ENCODE measurements at regions not wholly inside any gene's neighbourhood (a gene's known extent, or its start where the extent isn't known, plus 50 kb on each side); places are given as distances from the start of the nearest gene placed in this dataset.

GRCh38 chr14:84202486-84202885, 1327.5 kb upstream of the FLRT2 start:
- Histone ChIP-seq H3K4me2 (ENCODE audit: low read length) (no peak overlapping the region), H3K4me1 (no peaks in the 10 kb centered on the region), H3K36me3 (ENCODE audit: control insufficient read depth, insufficient read depth, low read length) (peaks cover 2% of the 10 kb centered on the region), H3K27me3 (ENCODE audit: control insufficient read depth, insufficient read depth, low read length) (no peaks in the 10 kb centered on the region), H3K9me3 (ENCODE audit: control insufficient read depth, low read length) (no peaks in the 10 kb centered on the region), H3K9ac (no peak overlapping the region), H3K79me2 (no peaks in the 10 kb centered on the region), H3K27ac (no peak overlapping the region), H3K4me3 (ENCODE audit: low read depth, low read length) (no peak overlapping the region), H2AFZ (no peak overlapping the region)
- TF ChIP-seq CTCF (IDR thresholded peaks at IDR 0.05) = no peak

- H3K36me3 ChIP-seq (ENCODE audit: control insufficient read depth, insufficient read depth, low read length) = peaks cover 2% of the 10 kb centered on the region
- no peaks in the 10 kb centered on the region for H3K9me3 ChIP-seq (ENCODE audit: control insufficient read depth, low read length)
- no peak overlapping the region for H3K4me3 ChIP-seq (ENCODE audit: low read depth, low read length)
- no peaks in the 10 kb centered on the region for H3K79me2 ChIP-seq
- TF ChIP-seq CTCF (IDR thresholded peaks at IDR 0.05) = no peak
- H3K27ac ChIP-seq = no peak overlapping the region
- H2AFZ ChIP-seq = no peak overlapping the region
- H3K4me2 ChIP-seq (ENCODE audit: low read length) = no peak overlapping the region
- no peaks in the 10 kb centered on the region for H3K4me1 ChIP-seq
- no peaks in the 10 kb centered on the region for H3K27me3 ChIP-seq (ENCODE audit: control insufficient read depth, insufficient read depth, low read length)
- H3K9ac ChIP-seq = no peak overlapping the region
These were observed 1326.0 kb upstream of the FLRT2 start for GRCh38 chr14:84203896-84204295.

GRCh38 chr14:84208451-84208850, 1321.5 kb upstream of the FLRT2 start:
- Histone ChIP-seq H3K27ac (no peak overlapping the region), H2AFZ (no peak overlapping the region), H3K4me3 (ENCODE audit: low read depth, low read length) (no peak overlapping the region), H3K4me2 (ENCODE audit: low read length) (no peak overlapping the region), H3K36me3 (ENCODE audit: control insufficient read depth, insufficient read depth, low read length) (peaks cover 2% of the 10 kb centered on the region), H3K9me3 (ENCODE audit: control insufficient read depth, low read length) (no peaks in the 10 kb centered on the region), H3K27me3 (ENCODE audit: control insufficient read depth, insufficient read depth, low read length) (no peaks in the 10 kb centered on the region), H3K9ac (no peak overlapping the region), H3K79me2 (no peaks in the 10 kb centered on the region), H3K4me1 (no peaks in the 10 kb centered on the region)
- TF ChIP-seq CTCF (IDR thresholded peaks at IDR 0.05) = no peak

- Histone ChIP-seq H2AFZ (no peak overlapping the region), H3K4me2 (ENCODE audit: low read length) (no peak overlapping the region), H3K36me3 (ENCODE audit: control insufficient read depth, insufficient read depth, low read length) (peaks cover 2% of the 10 kb centered on the region), H3K27ac (no peak overlapping the region), H3K4me1 (no peaks in the 10 kb centered on the region), H3K4me3 (ENCODE audit: low read depth, low read length) (no peak overlapping the region), H3K27me3 (ENCODE audit: control insufficient read depth, insufficient read depth, low read length) (no peaks in the 10 kb centered on the region), H3K79me2 (no peaks in the 10 kb centered on the region), H3K9ac (no peak overlapping the region), H3K9me3 (ENCODE audit: control insufficient read depth, low read length) (no peaks in the 10 kb centered on the region)
- no peak for TF ChIP-seq CTCF (IDR thresholded peaks at IDR 0.05)
These were observed 1320.9 kb upstream of the FLRT2 start for GRCh38 chr14:84209031-84209430.

- Histone ChIP-seq H3K27ac (no peak overlapping the region), H3K36me3 (ENCODE audit: control insufficient read depth, insufficient read depth, low read length) (peaks cover 3% of the 10 kb centered on the region), H3K4me2 (ENCODE audit: low read length) (no peak overlapping the region), H3K4me3 (ENCODE audit: low read depth, low read length) (no peak overlapping the region), H3K9me3 (ENCODE audit: control insufficient read depth, low read length) (peaks cover 5% of the 10 kb centered on the region), H2AFZ (no peak overlapping the region), H3K79me2 (no peaks in the 10 kb centered on the region), H3K27me3 (ENCODE audit: control insufficient read depth, insufficient read depth, low read length) (no peaks in the 10 kb centered on the region), H3K4me1 (no peaks in the 10 kb centered on the region), H3K9ac (no peak overlapping the region)
- TF ChIP-seq CTCF (IDR thresholded peaks at IDR 0.05) = no peak
These were observed 1312.9 kb upstream of the FLRT2 start for GRCh38 chr14:84217066-84217465.
